Left ventricle myocardium superior (tissue), 1 donor: ENCODE measurements at regions not wholly inside any gene's neighbourhood (a gene's known extent, or its start where the extent isn't known, plus 50 kb on each side); places are given as distances from the start of the nearest gene placed in this dataset.

Experiments
- ATAC-seq: fragments of 200-7000 bp; cut with Tn5 transposase; one replicate; pipeline ENCODE4 v1.9.1; 2020; ENCODE audit warnings: mild to moderate bottlenecking, moderate library complexity
- DNase-seq: peaks from one replicate; pipeline ENCODE4 v3.0.0-alpha.2; 2020
- intact Hi-C: fragments of 100-400 bp; cut with micrococcal nuclease; formaldehyde crosslinking; loops from one replicate; pipeline ENCODE4 v1.11.0; 2022
- donor health status: DM: no; HTN: yes; CAD: no; lungs with severe emphysema.

DNA sequence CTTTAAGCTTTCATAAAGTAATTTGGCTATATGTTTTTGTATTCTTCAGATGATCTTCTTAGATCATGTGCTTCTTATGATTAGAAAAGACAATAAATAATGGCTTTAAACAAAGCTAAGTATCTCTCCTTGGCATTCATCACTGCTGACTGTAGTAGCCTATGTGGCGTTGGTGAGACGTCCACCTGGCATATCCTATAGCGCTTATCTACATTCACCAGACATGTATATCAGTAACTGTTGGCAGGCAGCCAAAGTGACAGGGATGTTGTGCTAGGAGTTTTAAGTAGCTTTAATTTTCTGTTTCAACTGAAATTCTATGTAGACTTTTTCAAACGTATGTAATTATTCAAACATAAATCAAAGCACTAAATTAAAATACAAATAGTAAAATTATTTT lies 276.4 kb downstream of the IL15 start:
- ATAC-seq (no peak), DNase-seq (no peak)
- intact Hi-C loops: no loop called here

GRCh38 chr4:141913928-141914327 lies 277.5 kb downstream of the IL15 start:
- intact Hi-C loops: no loop called here
- DNase-seq (no peak), ATAC-seq (peak; percentile 77)

GRCh38 chr4:141914746-141915145 lies 278.4 kb downstream of the IL15 start:
- DNase-seq (no peak), ATAC-seq (no peak)
- intact Hi-C loops: no loop called here

- ATAC-seq: no peak
- no peak for DNase-seq
- intact Hi-C loops: no loop called here
Measured at GRCh38 chr4:141919649-141920048, 283.3 kb downstream of the IL15 start.

DNA sequence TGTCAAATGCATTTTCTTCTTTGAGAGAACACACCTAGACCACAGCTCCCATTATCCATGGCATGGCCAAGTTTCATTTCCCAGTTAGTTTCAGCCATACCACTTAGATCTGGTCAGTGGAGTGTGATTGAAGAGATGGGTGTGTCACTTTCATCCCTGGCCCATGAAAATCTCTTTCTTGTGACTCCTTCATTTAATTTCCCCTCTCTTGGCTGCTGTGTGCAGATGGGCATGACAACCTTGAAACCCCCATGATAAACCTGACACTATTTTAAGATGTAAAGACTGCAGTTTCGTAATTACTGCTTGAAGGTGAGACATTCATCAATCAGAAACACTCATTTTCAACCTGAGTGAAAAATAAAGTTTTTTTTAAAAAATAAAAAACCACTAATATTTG lies 284.9 kb downstream of the IL15 start:
- intact Hi-C loops: no loop called here
- no peak for DNase-seq
- no peak for ATAC-seq

GRCh38 chr4:141922236-141922635 lies 285.9 kb downstream of the IL15 start:
- DNase-seq (no peak), ATAC-seq (no peak)
- intact Hi-C loops: no loop called here

DNA sequence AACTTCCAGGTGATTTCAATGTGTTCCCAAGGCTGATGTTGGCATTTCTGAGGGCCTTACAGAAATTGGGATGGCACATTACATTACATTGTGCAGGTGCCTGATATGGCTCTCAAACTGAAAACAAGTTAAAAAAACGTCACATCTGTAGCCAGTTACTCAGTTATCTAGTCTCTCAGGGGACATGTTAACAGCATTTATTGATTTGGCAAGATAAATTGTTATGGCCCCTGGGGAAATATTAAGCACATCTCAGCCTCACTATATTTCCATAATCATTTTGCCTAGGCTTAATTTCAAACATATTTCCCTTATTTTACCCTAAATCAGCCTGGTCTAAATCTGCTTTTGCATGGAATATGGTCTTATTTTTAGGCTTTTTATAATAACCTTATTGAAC lies 290.0 kb downstream of the IL15 start:
- ATAC-seq (no peak), DNase-seq (no peak)
- intact Hi-C loops: no loop called here

- intact Hi-C loops: no loop called here
- no peak for DNase-seq
- ATAC-seq: no peak
Measured at GRCh38 chr4:141932490-141932889, 296.1 kb downstream of the IL15 start.

- DNase-seq (no peak), ATAC-seq (no peak)
- intact Hi-C loops: no loop called here
Measured at GRCh38 chr4:141933978-141934377, 297.6 kb downstream of the IL15 start.

DNA sequence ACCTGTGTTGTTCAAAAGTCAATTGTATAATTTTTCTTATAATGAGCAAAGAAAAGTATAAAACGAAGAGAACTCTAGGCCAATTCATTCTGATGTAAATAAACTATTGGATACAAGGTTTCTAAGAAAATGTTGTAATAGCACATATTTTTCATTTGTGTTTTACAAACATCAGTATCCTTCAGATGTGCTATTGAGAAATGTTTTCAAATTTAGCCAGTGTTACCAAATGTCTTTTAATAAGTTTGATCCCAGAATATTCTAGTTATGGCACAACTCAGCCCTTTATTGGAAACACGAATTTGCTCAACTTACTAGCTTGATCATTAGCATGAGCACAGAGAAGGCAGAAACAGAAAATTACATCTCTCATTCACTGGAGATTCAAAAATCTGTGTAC lies 319.3 kb downstream of the IL15 start:
- no peak for DNase-seq
- no peak for ATAC-seq
- intact Hi-C loops: no loop called here

GRCh38 chr4:141957416-141957815 lies 321.0 kb downstream of the IL15 start:
- intact Hi-C loops: no loop called here
- no peak for ATAC-seq
- no peak for DNase-seq

GRCh38 chr4:141962486-141962885 lies 326.1 kb downstream of the IL15 start:
- DNase-seq (no peak), ATAC-seq (no peak)
- intact Hi-C loops: no loop called here

DNA sequence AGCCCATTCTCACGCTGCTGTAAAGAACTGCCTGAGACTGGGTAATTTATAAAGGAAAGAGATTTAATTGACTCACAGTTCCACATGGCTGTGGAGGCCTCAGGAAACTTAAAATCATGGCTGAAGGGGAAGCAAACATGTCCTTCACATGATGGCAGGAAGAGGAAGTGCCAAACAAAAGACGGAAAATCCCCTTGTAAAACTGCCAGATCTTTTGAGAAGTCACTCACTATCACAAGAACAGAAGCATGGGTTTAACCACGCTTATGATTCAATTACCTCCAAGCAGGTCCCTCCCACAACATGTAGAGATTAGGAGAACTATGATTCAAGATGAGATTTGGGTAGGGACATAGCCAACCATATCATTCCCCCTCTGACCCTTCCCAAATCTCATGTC lies 335.5 kb downstream of the IL15 start:
- DNase-seq (no peak), ATAC-seq (no peak)
- intact Hi-C loops: no loop called here

DNA sequence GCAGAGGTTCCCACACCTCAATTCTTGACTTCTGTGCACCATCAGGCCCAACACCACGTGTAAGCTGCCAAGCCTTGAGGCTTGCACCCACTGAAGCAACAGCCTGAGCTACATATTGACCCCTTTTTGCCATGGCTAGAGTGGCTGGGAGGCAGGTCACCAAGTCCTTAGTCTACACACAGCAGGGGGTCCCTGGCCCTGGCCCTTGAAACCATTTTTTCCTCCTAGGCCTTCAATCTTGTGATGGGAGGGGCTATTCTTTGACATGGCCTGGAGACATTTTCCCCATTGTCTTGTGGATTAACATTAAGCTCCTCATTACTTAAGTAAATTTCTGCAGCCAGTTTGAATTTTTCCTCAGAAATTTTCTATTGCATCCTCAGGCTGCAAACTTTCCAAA lies 336.6 kb downstream of the IL15 start:
- intact Hi-C loops: no loop called here
- ATAC-seq (no peak), DNase-seq (no peak)
